ENCODE measurements at regions not wholly inside any gene's neighbourhood (a gene's known extent, or its start where the extent isn't known, plus 50 kb on each side); places are given as distances from the start of the nearest gene placed in this dataset.
A peak's percentile ranks its signal among the peaks of the same experiment; 100 is the strongest.

DNA sequence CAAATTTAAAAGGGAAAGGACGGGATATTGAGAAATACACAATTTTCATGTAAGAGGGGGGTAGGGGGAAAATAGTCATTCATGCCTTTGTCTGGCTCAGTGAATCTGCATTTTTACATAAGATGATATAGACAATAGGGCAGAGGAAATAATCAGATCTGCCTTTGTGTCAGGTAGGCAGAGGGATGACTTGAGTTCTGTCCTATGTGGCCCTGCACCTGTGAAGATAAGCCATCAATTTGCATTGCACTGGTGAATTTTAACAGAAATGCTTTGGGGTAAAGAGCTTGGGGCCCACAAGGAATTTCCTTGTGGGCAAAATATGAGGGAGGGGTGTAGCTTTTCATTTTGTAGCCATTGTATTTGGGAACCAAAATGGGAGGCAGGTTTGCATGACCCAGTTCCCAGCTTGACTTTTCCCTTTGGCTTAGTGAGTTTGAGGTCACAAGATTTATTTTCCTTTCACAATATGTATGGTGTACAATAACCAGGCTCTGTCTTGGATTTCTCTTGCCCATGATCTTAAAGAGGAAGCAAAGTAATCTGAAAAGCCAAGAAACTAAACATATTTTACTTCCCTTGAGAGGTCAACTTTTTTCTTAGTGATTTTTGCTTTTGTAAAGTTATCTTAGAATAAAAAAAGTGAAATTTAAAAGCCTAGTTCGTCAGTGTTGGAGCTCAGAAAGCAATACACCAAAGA is 77.7 kb upstream of the SORL1 start:
- H3K27ac Mint-ChIP-seq = peak overlapping the region; percentile 0
- ChIA-PET CTCF (interaction anchor here (1.3 kb wide), 1 partner anchor 53 kb away, joined by 3 read pairs; no protein-coding TSS in a partner anchor), POLR2A (no interaction called here)

DNA sequence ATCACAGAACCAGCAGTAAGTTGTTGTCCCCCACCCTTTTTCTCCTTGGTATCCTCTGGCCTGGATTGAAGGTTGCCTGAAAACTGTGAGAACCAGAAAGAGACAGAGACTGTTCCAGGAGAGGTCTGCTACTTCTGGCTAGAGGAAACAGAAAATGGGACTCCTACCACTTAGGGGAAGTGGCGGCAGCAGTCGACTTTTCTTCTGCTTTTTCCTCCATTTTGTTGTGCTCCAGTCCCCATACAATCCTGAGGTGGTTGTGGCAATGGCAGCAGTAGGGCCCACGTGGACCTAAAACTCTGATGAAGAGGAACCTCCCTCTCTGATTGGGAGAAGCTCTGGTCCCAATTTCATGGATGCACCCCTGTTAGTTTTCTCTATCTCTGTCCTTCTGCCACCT is 76.0 kb upstream of the SORL1 start:
- WGBS (ENCODE audit: insufficient coverage) = 61% methylated on average over 2 of the region's 3 CpGs
- ChIA-PET CTCF (interaction anchor here (1.0 to 1.2 kb wide), 3 partner anchors 8 to 128 kb away, joined by 3 to 4 read pairs (median 3); no protein-coding TSS in a partner anchor), POLR2A (no interaction called here)
- Mint-ChIP-seq H3K9me3 (ENCODE audit: insufficient read depth) (no peaks in the 10 kb centered on the region), H3K4me3 (no peak overlapping the region), H3K27me3 (no peaks in the 10 kb centered on the region), H3K27ac (no peak overlapping the region), H3K4me1 (peaks cover 32% of the 10 kb centered on the region)
- Histone ChIP-seq H3K4me3 (ENCODE audit: control extremely low read depth in 1 of 5, extremely low read depth in 1 of 5, insufficient read depth in 1 of 5, low read depth in 2 of 5, low read length in 4 of 5) (no peak overlapping the region), H3K79me2 (ENCODE audit: control insufficient read depth, insufficient read depth, low read length) (no peaks in the 10 kb centered on the region), H3K36me3 (replicated peaks in 1 of 2; ENCODE audit: control extremely low read depth in 1 of 2, control insufficient read depth in 1 of 2, extremely low read depth in 1 of 2, insufficient read depth in 2 of 2, low read length in 1 of 2) (no peaks in the 10 kb centered on the region), H3K4me2 (replicated peaks; ENCODE audit: low read depth, low read length, poor library complexity, severe bottlenecking) (no peak overlapping the region), H3K27ac (ENCODE audit: low read length in 2 of 2) (no peak overlapping the region), H3K9me3 (ENCODE audit: control extremely low read depth in 1 of 3, control insufficient read depth in 2 of 3, insufficient read depth in 1 of 3, low read length in 2 of 3) (peaks cover 0 to 5% (median 0%) of the 10 kb centered on the region in 3 donors), H4K20me1 (ENCODE audit: control insufficient read depth, insufficient read depth, low read length, poor library complexity, severe bottlenecking) (no peaks in the 10 kb centered on the region), H3K4me1 (ENCODE audit: control insufficient read depth in 2 of 2, insufficient read depth in 2 of 2, low read length in 2 of 2) (peaks cover 18% of the 10 kb centered on the region in 2 donors), H2AFZ (ENCODE audit: insufficient read depth, low read depth, low read length, poor library complexity, severe bottlenecking) (peak overlapping the region; percentile 59), H3K9ac (ENCODE audit: low read length) (no peak overlapping the region), H3K27me3 (replicated peaks in 1 of 4; ENCODE audit: control extremely low read depth in 1 of 4, control insufficient read depth in 3 of 4, insufficient read depth in 4 of 4, low read length in 3 of 4) (no peaks in the 10 kb centered on the region)
- no peak for ATAC-seq (ENCODE audit: low read depth)
- DNase-seq = no peak
- no peak for TF ChIP-seq EZH2 (IDR thresholded peaks at IDR 0.05; ENCODE audit: borderline replicate concordance, insufficient read depth, low read depth, low read length, poor library complexity, severe bottlenecking)
- TF ChIP-seq, protein P1, sequence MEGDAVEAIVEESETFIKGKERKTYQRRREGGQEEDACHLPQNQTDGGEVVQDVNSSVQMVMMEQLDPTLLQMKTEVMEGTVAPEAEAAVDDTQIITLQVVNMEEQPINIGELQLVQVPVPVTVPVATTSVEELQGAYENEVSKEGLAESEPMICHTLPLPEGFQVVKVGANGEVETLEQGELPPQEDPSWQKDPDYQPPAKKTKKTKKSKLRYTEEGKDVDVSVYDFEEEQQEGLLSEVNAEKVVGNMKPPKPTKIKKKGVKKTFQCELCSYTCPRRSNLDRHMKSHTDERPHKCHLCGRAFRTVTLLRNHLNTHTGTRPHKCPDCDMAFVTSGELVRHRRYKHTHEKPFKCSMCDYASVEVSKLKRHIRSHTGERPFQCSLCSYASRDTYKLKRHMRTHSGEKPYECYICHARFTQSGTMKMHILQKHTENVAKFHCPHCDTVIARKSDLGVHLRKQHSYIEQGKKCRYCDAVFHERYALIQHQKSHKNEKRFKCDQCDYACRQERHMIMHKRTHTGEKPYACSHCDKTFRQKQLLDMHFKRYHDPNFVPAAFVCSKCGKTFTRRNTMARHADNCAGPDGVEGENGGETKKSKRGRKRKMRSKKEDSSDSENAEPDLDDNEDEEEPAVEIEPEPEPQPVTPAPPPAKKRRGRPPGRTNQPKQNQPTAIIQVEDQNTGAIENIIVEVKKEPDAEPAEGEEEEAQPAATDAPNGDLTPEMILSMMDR (IDR thresholded peaks at IDR 0.05) = no peak
- intact Hi-C loops (cut with micrococcal nuclease) = no loop called here

More for the DNA sequence above, 77.7 kb upstream of the SORL1 start:
- Histone ChIP-seq H3K79me2 (ENCODE audit: control insufficient read depth, insufficient read depth, low read length) (no peaks in the 10 kb centered on the region), H3K4me1 (ENCODE audit: control insufficient read depth in 2 of 2, insufficient read depth in 2 of 2, low read length in 2 of 2) (peaks cover 18% of the 10 kb centered on the region in 2 donors), H3K27me3 (replicated peaks in 1 of 4; ENCODE audit: control extremely low read depth in 1 of 4, control insufficient read depth in 3 of 4, insufficient read depth in 4 of 4, low read length in 3 of 4) (no peaks in the 10 kb centered on the region), H3K36me3 (replicated peaks in 1 of 2; ENCODE audit: control extremely low read depth in 1 of 2, control insufficient read depth in 1 of 2, extremely low read depth in 1 of 2, insufficient read depth in 2 of 2, low read length in 1 of 2) (no peaks in the 10 kb centered on the region), H3K9me3 (ENCODE audit: control extremely low read depth in 1 of 3, control insufficient read depth in 2 of 3, insufficient read depth in 1 of 3, low read length in 2 of 3) (peaks cover 0 to 5% (median 0%) of the 10 kb centered on the region in 3 donors), H3K27ac (ENCODE audit: low read length in 2 of 2) (no peak overlapping the region), H2AFZ (ENCODE audit: insufficient read depth, low read depth, low read length, poor library complexity, severe bottlenecking) (peak overlapping the region; percentile 76), H3K4me3 (ENCODE audit: control extremely low read depth in 1 of 5, extremely low read depth in 1 of 5, insufficient read depth in 1 of 5, low read depth in 2 of 5, low read length in 4 of 5) (no peak overlapping the region), H3K4me2 (replicated peaks; ENCODE audit: low read depth, low read length, poor library complexity, severe bottlenecking) (no peak overlapping the region), H3K9ac (ENCODE audit: low read length) (no peak overlapping the region), H4K20me1 (ENCODE audit: control insufficient read depth, insufficient read depth, low read length, poor library complexity, severe bottlenecking) (no peaks in the 10 kb centered on the region)
- 100% methylated on average over 1 of the region's 2 CpGs for WGBS (ENCODE audit: insufficient coverage)
- no peak overlapping the region for H3K4me3 Mint-ChIP-seq
- no peaks in the 10 kb centered on the region for H3K9me3 Mint-ChIP-seq (ENCODE audit: insufficient read depth)
- H3K4me1 Mint-ChIP-seq = peaks cover 34% of the 10 kb centered on the region
- DNase-seq = no peak
- no peak for TF ChIP-seq EZH2 (IDR thresholded peaks at IDR 0.05; ENCODE audit: borderline replicate concordance, insufficient read depth, low read depth, low read length, poor library complexity, severe bottlenecking)
- TF ChIP-seq, protein P1 (IDR thresholded peaks at IDR 0.05) = no peak
- ATAC-seq (ENCODE audit: low read depth) = no peak
- no peaks in the 10 kb centered on the region for H3K27me3 Mint-ChIP-seq
- intact Hi-C loops (cut with micrococcal nuclease) = loop anchor here (5.0 kb wide), 1 partner anchor 33 kb away; no protein-coding TSS in a partner anchor
